A673 (cell line): ENCODE measurements at regions not wholly inside any gene's neighbourhood (a gene's known extent, or its start where the extent isn't known, plus 50 kb on each side); places are given as distances from the start of the nearest gene placed in this dataset.

Experiments used
- BruUV-seq: library from RNA; stranded (reverse); fragments of 400-500 nt; replicated peaks from 2 replicates; lab custom pipeline; 2021; lab: Mats Ljungman, UMichigan
- CTCF ChIA-PET: fragments of 300-600 bp; sonication (Branson Sonifier 250); formaldehyde crosslinking; loops from one replicate; lab custom pipeline; 2022; ENCODE audit warnings: antibody characterized with exemption; lab: Charles Lee
- POLR2A ChIA-PET: fragments of 300-600 bp; sonication (Branson Sonifier 250); formaldehyde crosslinking; loops from one replicate; lab custom pipeline; 2022; ENCODE audit warnings: antibody characterized with exemption; ENCODE audit not compliant: low non-redundant PET; lab: Charles Lee
- DNase-seq: peaks from one replicate; pipeline ENCODE4 v3.0.0-alpha.2; 2015; ENCODE audit warnings: low spot score
- H3K27ac ChIP-seq: fragments of 200-600 bp; sonication (generic); 2 replicates; pipeline ENCODE4 v1.5.1; 2016; ENCODE audit warnings: mixed run types, low read depth, mild to moderate bottlenecking, mixed read lengths, antibody characterized with exemption, low read length; ENCODE audit not compliant: poor library complexity, severe bottlenecking
- H3K27me3 ChIP-seq: fragments of 200-600 bp; sonication (generic); replicated peaks from 2 replicates; pipeline ENCODE4 v1.6.1; 2017; ENCODE audit warnings: mixed run types, low read depth, mild to moderate bottlenecking, mixed read lengths, antibody characterized with exemption, low read length; ENCODE audit not compliant: insufficient read depth, poor library complexity
- H3K36me3 ChIP-seq: fragments of 200-600 bp; sonication (generic); 2 replicates; pipeline ENCODE4 v1.6.1; 2016; ENCODE audit warnings: mixed run types, mild to moderate bottlenecking, mixed read lengths, antibody characterized with exemption, low read length; ENCODE audit not compliant: insufficient read depth, poor library complexity, severe bottlenecking
- H3K4me1 ChIP-seq: fragments of 200-600 bp; sonication (generic); 2 replicates; pipeline ENCODE4 v1.6.1; 2017; ENCODE audit warnings: mixed run types, mild to moderate bottlenecking, mixed read lengths, antibody characterized with exemption, low read length; ENCODE audit not compliant: insufficient read depth, poor library complexity, severe bottlenecking
- H3K4me3 ChIP-seq: fragments of 200-600 bp; sonication (generic); 2 replicates; pipeline ENCODE4 v1.5.1; 2016; ENCODE audit warnings: low read depth, mixed run types, mild to moderate bottlenecking, mixed read lengths, low read length; ENCODE audit not compliant: poor library complexity, severe bottlenecking
- H3K9me3 ChIP-seq: fragments of 200-600 bp; sonication (generic); 2 replicates; pipeline ENCODE4 v1.6.1; 2016; ENCODE audit warnings: mixed run types, low read depth, mild to moderate bottlenecking, mixed read lengths, antibody characterized with exemption, low read length; ENCODE audit not compliant: poor library complexity, severe bottlenecking
- CTCF ChIP-seq: fragments of 300-800, 200-600 bp; sonication (generic); conservative IDR thresholded peaks from 2 replicates; pipeline ENCODE4 v1.5.1; 2017; ENCODE audit warnings: low read depth, mild to moderate bottlenecking, antibody characterized with exemption, low read length, moderate library complexity, mixed read lengths
- EZH2 ChIP-seq: fragments of 200-600 bp; sonication (generic); IDR thresholded peaks from 2 replicates; pipeline ENCODE4 v1.6.1; 2017; ENCODE audit warnings: borderline replicate concordance, low read depth, mild to moderate bottlenecking, mixed read lengths, antibody characterized with exemption, low read length; ENCODE audit not compliant: poor library complexity, severe bottlenecking
- intact Hi-C: fragments of 100-400 bp; cut with micrococcal nuclease; formaldehyde crosslinking; loops from one replicate; pipeline ENCODE4 v1.10.0; 2022; ENCODE audit not compliant: unreplicated experiment

GRCh38 chr4:10167201-10167600, 50.6 kb upstream of the WDR1 start:
- H3K27ac ChIP-seq: no peak overlapping the region
- TF ChIP-seq CTCF (no peak), EZH2 (no peak)
- intact Hi-C loops: no loop called here
- H3K4me1 ChIP-seq: no peaks in the 10 kb centered on the region
- no peak for DNase-seq
- ChIA-PET POLR2A (no interaction called here), CTCF (no interaction called here)
- no peaks in the 10 kb centered on the region for H3K9me3 ChIP-seq
- no peaks in the 10 kb centered on the region for H3K36me3 ChIP-seq
- H3K27me3 ChIP-seq: peaks cover 15% of the 10 kb centered on the region
- H3K4me3 ChIP-seq: no peak overlapping the region
- no TSS peak for BruUV-seq
